ENCODE measurements at regions not wholly inside any gene's neighbourhood (a gene's known extent, or its start where the extent isn't known, plus 50 kb on each side); places are given as distances from the start of the nearest gene placed in this dataset.

DNA sequence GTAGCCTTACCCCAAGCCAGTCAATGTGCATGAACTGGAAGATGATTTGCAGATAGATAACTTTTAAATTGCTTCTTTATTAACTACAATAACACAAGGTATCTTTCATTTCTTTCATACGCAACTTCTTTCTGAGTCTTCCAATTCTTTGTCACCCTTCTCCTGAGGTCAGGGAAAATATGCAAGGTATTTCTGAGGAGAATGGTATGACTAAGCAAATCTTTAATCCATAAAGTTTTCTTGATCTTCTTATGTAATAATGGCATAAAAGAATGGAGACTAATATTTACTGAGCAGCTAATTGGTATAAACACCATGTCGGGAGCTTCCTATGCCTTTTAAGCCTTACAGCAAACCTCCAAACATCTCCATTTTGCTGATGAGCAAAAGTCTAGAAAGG, 438.9 kb downstream of the KCNJ2 start:
- no peak for DNase-seq

DNA sequence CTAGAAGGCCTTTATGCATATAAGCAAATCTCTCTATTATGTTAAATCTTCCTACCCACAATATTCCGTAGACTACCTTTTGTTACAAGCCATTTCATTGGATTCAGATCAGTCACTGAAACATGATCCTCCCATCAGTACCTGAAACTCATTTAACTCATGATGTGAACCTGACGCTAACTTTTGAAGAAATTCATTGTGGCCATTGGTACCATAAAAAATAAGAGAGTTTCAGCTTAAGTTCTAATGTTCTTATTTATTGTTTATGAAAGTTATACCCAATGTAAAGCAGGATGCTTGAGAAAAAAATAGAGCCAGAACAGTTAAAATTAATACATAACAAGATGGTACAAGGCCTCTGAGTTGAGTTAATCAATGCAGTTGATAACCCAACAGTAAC, 439.6 kb downstream of the KCNJ2 start:
- no peak for DNase-seq

DNA sequence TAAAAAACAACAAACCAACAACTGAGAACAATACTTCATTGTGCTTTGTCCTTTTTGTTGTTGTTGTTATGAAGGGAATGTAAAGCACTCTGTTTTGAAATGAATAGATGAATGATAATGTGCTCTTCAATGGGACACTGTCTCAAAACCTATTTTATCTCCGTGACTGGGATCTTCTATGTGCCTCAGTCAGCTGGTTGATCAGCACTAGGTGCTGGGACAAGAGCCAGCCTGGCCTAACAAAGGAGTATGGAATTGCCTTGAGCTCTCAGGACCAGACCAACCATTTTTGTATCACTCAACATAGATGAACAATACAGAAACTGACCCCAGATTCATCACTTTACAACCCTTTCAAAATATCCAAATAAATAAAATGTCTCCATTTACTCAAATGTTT, 440.2 kb downstream of the KCNJ2 start:
- no peak for DNase-seq

DNA sequence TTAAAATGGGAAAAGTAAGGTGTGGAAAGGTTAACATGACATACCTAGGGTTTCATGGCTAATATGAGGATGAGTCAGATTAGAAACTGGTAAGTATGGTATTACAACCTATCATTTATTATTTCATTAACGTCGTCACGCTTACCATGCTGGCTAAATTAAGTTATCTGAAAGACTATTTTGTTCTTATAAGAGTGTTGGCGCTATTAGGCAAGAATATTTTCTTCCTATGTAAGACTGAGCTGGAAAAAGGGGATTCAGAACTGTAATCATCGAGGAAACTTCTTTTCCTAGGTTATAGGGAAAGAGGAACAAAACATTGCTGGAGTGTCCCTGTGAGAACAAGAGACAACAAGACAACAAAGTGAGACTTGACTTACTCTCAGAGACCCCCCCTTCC, 440.8 kb downstream of the KCNJ2 start:
- DNase-seq: no peak

DNA sequence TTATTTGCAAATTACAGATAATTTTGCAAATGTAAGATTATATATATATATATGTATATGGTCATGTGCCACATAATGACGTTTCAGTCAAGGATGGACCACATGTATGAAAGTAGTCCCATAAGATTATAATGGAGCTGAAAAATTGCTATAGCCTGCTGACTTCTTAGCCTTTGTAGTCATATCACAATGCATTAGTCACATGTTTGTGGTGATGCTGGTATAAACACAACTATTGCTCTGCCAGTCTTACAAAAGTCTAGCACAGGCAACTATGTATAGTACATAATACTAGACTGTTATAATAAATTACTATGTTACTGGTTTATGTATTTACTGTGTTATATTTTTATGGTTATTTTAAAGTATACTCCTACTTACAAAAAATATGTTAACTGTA, 444.3 kb downstream of the KCNJ2 start:
- no peak for DNase-seq

DNA sequence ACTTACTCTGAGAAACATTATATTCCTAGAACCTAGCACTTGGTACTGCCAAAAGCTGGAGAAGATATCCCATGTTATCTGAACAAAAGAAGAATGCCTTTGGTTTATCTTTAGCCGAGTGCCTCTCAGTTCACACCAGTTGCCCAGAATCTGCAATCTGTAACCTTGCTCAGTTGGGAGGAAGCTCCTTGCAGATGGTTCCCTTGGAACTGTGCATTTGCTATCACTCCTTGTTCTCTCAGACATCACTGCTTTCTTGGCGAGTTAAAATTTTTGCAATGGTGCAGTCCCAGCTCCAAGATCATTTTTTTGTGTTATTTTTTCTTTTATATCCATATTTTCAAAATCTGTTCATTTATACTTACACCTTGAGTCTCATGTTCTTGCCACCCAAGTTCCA, 446.5 kb downstream of the KCNJ2 start:
- no peak for DNase-seq

DNA sequence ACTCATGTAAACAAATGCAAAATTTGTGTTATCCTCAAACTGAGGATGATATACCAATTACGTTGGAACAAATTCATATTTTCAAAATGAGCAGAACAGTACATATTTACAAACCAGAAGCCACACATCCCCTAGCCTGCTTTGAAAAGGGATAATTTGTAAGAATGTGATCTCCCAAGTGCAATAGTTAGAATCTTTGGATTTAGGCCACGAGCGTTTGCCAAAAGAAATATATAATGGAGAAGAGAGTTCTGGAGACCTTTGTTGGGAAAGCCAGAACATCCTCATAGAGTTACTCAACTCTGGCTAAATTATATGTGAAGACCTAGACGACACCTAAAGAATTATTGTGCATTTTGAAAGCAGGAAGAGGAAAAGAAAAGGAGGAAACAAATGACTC, 449.3 kb downstream of the KCNJ2 start:
- no peak for DNase-seq

DNA sequence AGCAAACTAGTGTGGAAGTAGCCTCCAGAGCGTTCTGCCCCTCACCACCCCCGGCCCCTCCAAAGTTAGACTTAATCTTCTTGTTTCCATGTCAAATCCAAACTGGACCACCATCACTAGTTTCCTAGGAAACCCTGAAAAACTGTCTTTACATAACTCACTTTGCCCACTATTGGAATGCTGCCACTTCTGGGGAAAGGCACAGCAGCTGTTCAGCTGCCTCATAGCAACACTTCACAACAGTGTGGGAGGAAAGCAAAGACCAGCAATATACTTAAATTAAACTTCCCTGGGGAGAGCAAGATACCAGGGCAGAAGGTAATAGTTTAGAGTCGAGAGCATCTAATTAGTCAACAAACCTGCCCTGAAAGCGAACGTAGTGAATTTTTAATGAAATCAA, 452.2 kb downstream of the KCNJ2 start:
- DNase-seq: peak; percentile 94

DNA sequence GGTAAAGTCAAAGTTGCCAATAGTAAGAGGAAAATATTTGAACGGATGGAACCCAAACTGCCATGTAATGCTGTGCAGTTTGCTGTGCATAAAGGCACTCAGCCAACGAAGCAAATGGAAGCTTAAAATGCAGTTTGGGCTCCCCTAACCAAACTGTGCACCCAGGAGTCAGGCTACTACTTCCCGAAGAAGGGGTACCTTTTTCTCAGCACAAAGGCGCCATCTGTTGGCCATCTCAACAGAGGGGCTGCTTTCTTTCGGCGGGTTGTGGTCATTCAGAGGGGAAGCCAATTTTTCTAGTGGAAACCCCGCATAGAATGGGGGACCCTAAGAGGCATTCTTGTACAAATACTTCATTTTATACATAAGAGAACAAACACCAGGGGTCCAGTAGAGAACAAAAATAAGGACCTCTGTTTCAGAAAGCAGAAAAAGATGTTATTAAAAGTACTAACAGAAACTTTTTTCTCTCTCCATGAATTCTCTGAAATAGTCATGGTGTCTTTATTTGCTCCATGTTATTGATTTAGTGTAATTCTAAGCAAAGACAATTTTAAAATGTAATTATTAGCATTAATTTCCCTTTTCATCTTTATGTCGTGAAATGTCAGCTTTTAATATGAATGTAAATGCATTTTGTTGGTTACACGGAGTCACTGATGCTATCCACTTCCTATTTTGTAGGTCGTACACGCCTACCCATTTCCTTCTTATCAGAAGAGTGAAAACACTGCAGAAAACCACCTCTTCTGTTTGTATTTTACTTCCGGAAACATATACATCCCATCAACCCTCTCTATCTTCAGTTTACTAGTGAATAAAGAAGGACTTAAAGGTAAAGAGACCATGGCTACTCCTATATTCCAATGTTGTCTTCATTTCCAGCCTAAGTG, 453.3 kb downstream of the KCNJ2 start:
- DNase-seq: peak; percentile 79

DNA sequence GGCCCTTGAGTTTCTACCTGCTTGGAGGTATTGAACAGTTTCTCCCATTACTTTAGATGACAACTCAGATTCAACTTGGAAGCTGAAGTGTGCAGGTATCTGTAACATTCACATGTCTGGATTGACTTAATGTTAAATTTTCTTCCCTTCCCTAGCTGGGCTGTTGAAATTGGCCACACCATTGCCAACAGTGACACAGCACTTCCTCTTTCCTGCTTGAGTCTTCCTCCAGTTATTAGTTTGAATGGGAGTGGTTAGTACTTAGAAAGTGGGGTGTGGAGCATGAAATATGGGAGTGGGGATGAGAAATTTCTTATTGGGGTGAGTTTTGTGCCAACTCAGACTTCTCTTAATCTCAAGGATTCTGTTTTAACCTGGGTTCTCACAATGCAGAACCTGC, 454.9 kb downstream of the KCNJ2 start:
- DNase-seq: no peak

DNA sequence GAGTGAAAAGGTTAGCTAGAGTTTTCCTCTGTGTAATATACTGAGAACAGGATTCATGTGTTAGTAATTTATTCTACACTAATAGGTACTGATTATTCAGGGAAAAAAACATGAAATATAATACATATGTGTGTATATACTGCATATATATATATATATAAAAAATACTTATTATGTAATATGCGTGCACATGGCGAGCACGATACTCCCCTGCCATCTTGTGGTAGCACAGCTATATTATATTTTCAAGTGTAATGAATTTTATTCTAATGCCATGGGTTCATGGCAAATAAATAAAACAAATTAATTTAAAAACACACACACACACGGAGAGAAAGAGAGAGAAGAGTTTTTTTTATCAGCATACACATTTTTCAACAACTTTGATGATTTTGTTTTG, 460.6 kb downstream of the KCNJ2 start:
- no peak for DNase-seq

DNA sequence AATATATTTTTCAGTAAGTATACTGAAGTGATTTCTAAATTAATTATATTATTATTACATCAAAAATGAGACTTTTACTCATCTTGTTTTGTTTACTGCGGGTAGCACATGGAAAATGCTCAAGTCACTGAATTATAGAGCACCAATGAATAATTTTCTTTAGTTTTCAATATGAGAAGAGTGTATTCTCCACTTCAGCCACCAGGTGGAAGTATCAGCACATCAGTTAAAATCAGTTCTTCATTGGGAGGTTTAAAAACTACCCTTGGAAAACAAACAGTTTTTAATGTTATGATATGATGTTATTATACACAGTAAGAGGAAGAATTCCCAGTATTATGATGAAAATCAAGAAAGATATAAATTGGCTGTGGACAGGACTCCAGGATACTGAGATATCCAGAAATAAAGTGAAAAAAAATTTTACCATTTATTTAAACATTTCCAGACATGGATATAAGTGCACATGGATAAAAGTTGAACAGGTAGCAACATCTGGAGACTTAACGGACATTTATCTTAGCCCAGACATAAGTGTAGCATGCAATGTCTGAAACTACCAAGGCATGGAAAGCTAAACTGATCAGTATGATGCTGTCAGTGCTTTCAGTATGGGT, 467.3 kb downstream of the KCNJ2 start:
- peak; percentile 53 for DNase-seq

DNA sequence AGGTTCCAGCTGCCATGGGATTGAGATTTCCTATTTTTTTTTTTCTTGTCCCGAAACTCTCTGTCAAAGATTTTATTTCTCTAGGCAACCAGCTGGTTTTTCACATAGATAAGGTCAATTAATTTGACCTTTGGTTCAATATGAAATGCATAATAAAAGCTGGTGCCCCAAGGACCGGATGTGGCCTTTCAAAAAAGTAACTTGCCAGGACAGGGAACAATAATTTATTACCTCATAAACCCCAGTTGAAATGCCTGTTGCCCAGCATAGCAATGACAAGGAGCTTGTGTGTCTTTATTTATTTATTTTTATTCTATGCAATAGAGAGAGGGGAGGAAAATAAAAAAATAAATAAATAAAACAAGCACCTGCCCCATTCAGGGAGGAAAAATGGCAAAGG, 472.7 kb downstream of the KCNJ2 start:
- no peak for DNase-seq

DNA sequence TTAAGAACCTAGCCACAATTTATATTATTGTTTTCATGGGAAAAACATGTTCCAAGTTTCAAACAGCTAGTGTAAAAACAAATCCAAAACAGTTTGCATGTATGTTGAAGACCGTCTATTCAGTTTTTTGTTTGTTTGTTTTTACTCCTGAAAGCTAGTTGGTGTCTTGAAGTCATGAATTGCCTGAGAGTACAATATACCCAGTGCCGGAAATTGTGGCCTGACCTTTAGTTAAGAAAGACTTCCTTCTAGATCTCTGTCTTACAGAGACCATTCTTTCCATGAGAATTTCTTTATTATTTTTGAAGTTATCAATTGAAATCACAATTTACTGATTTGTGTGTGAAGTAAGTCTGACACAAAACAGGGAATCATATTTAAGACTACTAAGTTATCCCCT, 474.8 kb downstream of the KCNJ2 start:
- no peak for DNase-seq

DNA sequence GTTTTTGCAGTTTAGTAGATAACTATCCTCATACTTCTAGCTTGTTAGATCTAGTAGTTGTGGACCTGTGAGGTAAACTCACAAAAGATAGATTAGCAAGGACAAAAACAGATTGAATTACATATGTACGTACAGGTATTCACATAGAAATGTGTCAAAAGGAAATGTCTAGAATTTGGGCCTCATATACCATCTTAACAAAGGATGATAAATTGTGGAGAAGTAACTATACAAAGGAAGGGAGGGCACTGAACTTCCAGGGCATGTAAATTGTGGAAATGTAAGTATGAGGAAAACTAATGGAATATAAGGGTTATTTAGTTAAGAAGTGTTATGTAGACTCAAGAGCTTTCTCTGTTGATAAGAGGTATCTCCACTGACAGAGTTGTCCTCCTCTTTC, 477.3 kb downstream of the KCNJ2 start:
- DNase-seq: no peak

DNA sequence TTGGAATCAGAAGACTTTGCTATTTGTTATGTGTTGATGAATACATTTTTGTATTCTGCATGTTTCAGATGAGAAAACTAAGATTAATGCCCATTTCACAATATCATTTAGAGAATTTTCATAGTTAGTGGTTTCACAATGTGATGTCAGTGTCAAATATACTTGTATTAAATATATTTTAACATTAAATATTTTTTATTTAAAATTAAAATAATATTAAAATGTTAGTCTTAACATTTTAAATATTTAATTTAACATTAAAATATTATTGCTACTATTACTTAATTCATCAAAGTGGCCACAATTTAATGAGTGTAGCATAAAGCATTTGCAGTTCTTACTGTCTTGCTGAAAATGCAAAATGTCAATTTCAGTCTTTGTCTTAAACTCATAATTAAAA, 478.8 kb downstream of the KCNJ2 start:
- DNase-seq: no peak

DNA sequence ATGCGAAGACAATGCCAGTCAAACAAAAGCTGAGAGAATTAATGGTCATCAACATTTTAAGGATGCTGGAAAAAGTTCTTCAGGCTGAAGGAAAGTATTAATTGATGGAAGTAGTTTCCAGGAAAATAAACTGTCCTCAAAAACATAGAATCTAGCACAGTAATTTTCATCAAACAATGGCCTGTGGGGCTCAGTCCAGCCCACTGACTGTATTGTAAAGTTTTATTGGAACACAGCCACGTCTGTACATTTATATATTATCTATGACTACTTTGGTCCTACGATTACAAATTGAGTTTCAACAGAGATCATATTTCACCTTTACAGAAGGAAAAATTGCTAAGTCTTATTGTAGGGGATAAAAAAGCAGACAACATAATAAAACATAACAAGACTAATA, 484.5 kb downstream of the KCNJ2 start:
- no peak for DNase-seq

DNA sequence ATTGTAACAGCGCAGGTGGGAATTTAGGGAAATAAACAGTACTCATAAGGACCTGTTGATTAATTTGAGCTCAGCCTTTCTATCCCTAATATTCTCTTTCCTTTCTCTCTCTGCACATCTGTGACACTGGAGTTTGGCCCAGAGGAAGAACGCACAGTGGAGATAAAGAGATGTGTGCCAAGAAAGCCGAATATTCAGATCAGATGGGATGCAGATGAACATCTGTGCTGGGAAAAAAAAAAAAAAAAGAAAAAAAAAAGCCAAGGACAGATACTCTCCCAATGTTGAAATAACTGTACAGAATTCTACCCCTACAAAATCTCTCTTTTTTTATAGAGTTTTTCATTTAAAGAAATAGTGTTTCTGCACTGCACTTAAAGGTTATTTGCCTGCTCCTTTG, 485.4 kb downstream of the KCNJ2 start:
- DNase-seq: peak; percentile 85

DNA sequence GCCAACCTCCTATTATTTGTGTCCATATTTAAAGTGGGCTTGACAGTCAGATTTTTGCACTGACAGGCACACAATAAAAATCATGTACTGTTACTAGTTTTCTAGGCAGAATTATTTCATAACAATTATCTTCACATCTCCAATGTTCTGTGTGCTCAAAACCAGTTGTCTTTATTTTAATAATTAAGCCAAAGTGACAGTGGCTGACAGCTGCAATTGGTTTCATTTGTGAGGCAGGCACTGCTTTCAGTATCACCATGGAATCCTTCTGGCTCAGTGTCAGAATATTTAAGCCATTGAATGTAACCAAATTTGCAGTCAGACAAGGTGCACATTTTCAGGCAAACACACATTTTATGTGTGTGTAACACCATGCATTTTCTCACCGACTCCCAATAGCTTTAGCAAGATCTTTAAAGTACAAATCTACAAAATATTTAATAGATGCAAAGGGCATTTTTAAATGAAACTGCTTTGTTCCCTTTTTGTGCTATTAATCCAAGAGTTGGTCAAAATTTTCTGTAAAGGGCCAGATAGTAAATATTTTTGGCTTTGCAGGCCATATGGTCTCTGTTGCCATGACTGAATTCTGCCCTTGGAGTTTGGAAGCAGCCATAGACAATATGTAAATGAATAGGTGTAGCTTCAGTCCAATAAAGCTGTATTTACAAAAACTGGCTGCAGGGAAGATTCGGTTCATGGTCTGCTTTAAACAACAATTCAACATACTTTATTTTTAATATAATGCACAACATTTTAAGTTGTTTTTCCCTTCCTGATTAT, 486.0 kb downstream of the KCNJ2 start:
- DNase-seq: peak; percentile 18

DNA sequence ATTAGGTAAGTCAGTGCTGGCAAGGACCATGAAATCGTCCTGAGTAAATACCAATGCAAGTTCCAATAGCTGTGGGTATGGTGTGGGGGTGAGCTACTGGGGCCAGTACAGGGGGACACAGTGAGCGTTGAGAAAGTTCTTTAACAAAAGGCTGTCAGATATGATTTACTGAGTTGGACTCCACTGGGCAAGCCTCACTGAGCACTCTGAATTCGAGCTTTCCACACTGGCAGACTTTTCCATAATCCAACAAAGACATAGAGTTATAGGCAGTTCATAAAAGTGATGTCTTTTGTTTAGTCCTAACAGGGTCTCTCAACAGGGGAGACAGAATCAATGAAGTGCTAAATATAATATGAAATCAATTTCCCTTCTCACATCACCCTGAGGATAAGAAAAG, 489.0 kb downstream of the KCNJ2 start:
- no peak for DNase-seq

DNA sequence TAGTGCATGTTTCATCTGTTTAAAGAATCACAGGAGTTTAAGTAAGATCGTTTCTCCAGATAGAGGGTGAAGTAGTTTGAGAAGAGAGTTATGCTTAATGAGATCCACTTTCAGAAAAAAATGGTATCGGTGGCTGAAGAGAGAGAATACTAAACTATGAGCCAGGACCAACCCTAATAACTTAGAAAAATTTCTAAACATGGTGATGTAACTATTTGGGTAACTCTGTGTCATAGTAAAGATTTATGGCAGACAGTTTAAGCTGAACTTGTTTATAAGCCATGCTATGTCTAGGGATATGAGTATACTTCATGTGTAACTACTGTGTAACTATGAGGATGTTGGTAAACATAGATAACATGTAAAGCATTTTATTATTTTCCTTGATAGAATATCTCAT, 489.5 kb downstream of the KCNJ2 start:
- no peak for DNase-seq

DNA sequence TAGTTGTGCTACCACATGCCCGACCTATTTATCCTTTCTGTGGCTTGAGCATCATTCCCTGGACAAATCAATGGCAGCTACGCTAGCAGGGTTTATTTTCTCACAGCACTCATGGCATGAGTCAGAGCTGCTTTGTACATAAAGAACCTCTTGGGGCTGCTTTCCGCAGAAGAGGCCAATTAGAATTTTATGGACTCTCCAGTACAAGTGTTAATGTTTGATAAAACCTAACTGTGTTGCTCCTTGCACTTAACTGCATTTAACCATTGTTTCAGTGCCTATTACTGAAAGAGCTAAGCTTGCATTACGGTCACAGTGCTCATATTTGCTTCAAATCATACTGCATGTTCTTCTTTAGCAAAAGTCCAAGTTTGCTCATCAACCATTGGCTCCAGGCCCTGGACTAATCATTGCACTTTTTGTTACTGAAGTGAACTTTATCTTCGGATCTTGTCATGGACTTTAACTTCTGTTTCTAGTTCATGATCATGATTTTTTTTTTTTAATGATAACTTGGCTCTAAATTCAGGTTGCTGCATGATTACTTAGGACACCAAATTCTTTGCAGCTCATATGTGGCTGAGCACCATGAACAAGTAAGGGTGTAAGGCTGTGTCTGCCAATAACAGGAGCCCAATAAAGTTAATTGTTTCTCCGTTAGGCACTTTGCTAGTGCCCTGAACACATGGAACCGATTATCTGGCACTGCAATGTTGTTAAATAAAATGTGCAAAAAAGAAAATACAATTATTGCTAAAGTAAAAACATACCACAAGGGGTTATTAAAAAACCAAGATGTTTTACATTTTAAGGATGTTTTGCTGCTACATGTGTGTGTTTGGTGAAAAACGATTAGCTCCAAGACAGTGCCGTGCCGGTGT, 492.2 kb downstream of the KCNJ2 start:
- DNase-seq: no peak
